CD14-positive monocyte (primary cell): ENCODE measurements at regions not wholly inside any gene's neighbourhood (a gene's known extent, or its start where the extent isn't known, plus 50 kb on each side); places are given as distances from the start of the nearest gene placed in this dataset.

Experiments
- DNase-seq, 3 donors: peaks; one replicate each; pipeline ENCODE4 v3.0.0-alpha.2; 2011 to 2022
- H2AFZ ChIP-seq: 2 replicates; pipeline ENCODE4 v1.6.0; 2012; ENCODE audit warnings: mild to moderate bottlenecking, low read depth, low read length, inconsistent platforms; ENCODE audit not compliant: insufficient read depth, poor library complexity, severe bottlenecking
- H3K27ac ChIP-seq, 2 donors: 1 replicate in 1 of 2; 2 replicates in 1 of 2; pipeline ENCODE4 v1.5.1; 2012 to 2013; ENCODE audit warnings: low read length in 2 of 2, control low read depth in 1 of 2, inconsistent platforms in 1 of 2, low read depth in 1 of 2, mild to moderate bottlenecking in 1 of 2
- H3K27me3 ChIP-seq, 2 donors: one replicate each; pipeline versions ENCODE4 v1.6.0 to v1.6.1; 2011 to 2013; ENCODE audit warnings: low read length in 2 of 2; ENCODE audit not compliant: control insufficient read depth in 2 of 2, insufficient read depth in 2 of 2
- H3K36me3 ChIP-seq, 2 donors: replicated peaks in 1 of 2; 1 replicate in 1 of 2; 2 replicates in 1 of 2; pipeline versions ENCODE4 v1.5.1 to v1.6.1; 2012 to 2013; ENCODE audit warnings: low read length in 2 of 2, control low read depth in 1 of 2, inconsistent platforms in 1 of 2, mild to moderate bottlenecking in 1 of 2; ENCODE audit not compliant: insufficient read depth in 2 of 2, control insufficient read depth in 1 of 2
- H3K4me1 ChIP-seq, 2 donors: 1 replicate in 1 of 2; 2 replicates in 1 of 2; pipeline versions ENCODE4 v1.5.1 to v1.6.1; 2012 to 2013; ENCODE audit warnings: low read length in 2 of 2, control low read depth in 1 of 2, inconsistent platforms in 1 of 2, mild to moderate bottlenecking in 1 of 2, moderate library complexity in 1 of 2; ENCODE audit not compliant: insufficient read depth in 2 of 2, control insufficient read depth in 1 of 2
- H3K4me2 ChIP-seq: replicated peaks from 2 replicates; pipeline ENCODE3; 2012; ENCODE audit warnings: low read length, moderate library complexity, mild to moderate bottlenecking; ENCODE audit not compliant: poor library complexity, severe bottlenecking; ENCODE audit errors: extremely low read depth
- H3K4me3 ChIP-seq, 3 experiments: fragments of 200-600 bp in 1 of 3; sonication (generic) in 1 of 3; replicated peaks in 1 of 3; 1 replicate in 2 of 3; 2 replicates in 1 of 3; pipeline ENCODE4 v1.5.1; 2011 to 2013; ENCODE audit warnings: low read length in 3 of 3, mild to moderate bottlenecking in 3 of 3, control low read depth in 2 of 3, low read depth in 2 of 3, inconsistent platforms in 1 of 3, moderate library complexity in 1 of 3
- H3K79me2 ChIP-seq: 2 replicates; pipeline ENCODE4 v1.6.0; 2012; ENCODE audit warnings: mild to moderate bottlenecking, control low read depth, inconsistent platforms, low read length, moderate library complexity; ENCODE audit not compliant: insufficient read depth
- H3K9ac ChIP-seq: 2 replicates; pipeline ENCODE4 v1.6.0; 2017; ENCODE audit warnings: low read length, mild to moderate bottlenecking; ENCODE audit not compliant: insufficient read depth, poor library complexity, severe bottlenecking
- H3K9me3 ChIP-seq, 2 donors: replicated peaks in 1 of 2; 1 replicate in 1 of 2; 2 replicates in 1 of 2; pipeline versions ENCODE4 v1.5.1 to v1.6.1; 2012 to 2013; ENCODE audit warnings: low read length in 2 of 2, control low read depth in 1 of 2; ENCODE audit not compliant: control insufficient read depth in 1 of 2, insufficient read depth in 1 of 2
- H4K20me1 ChIP-seq: 2 replicates; pipeline ENCODE4 v1.6.0; 2012; ENCODE audit warnings: mild to moderate bottlenecking, low read length, control low read depth, moderate library complexity; ENCODE audit not compliant: insufficient read depth
- H3K27ac Mint-ChIP-seq, 7 donors: one replicate each; pipeline ENCODE4 v1.8.0; 2020; ENCODE audit warnings: mild to moderate bottlenecking in 7 of 7, mixed read lengths in 7 of 7, moderate library complexity in 6 of 7, inconsistent platforms in 2 of 7
- H3K27me3 Mint-ChIP-seq, 3 donors: one replicate each; pipeline ENCODE4 v1.8.0; 2021 to 2022; ENCODE audit warnings: low read depth in 3 of 3, mild to moderate bottlenecking in 3 of 3, mixed read lengths in 3 of 3, moderate library complexity in 3 of 3, inconsistent platforms in 1 of 3
- H3K36me3 Mint-ChIP-seq, 2 donors: one replicate each; pipeline ENCODE4 v1.8.0; 2020; ENCODE audit warnings: mixed read lengths in 2 of 2, inconsistent platforms in 1 of 2, mild to moderate bottlenecking in 1 of 2
- H3K4me1 Mint-ChIP-seq: one replicate; pipeline ENCODE4 v1.8.0; 2020; ENCODE audit warnings: mild to moderate bottlenecking, mixed read lengths
- H3K4me3 Mint-ChIP-seq, 2 donors: one replicate each; pipeline ENCODE4 v1.8.0; 2020; ENCODE audit warnings: mild to moderate bottlenecking in 2 of 2, mixed read lengths in 2 of 2, moderate library complexity in 1 of 2
- H3K9me3 Mint-ChIP-seq, 7 donors: one replicate each; pipeline ENCODE4 v1.8.0; 2020 to 2022; ENCODE audit warnings: mixed read lengths in 7 of 7, mild to moderate bottlenecking in 6 of 7, moderate library complexity in 6 of 7, inconsistent platforms in 2 of 7
- CTCF ChIP-seq: fragments of 200-600 bp; IDR thresholded peaks from one replicate; pipeline ENCODE4 v1.8.0; 2022; ENCODE audit warnings: antibody characterized with exemption, mild to moderate bottlenecking
- WGBS: methylation state at CpG from one replicate; pipeline ENCODE4 v1.1.5; 2013; ENCODE audit warnings: missing lambda C conversion rate; ENCODE audit not compliant: insufficient coverage; 5-methylcytosine and 5-hydroxymethylcytosine counted together
- intact Hi-C, 2 donors: fragments of 100-400 bp; cut with micrococcal nuclease; formaldehyde crosslinking; loops; one replicate each; pipeline versions ENCODE4 v1.15.0 to v1.15.1; 2023

DNA sequence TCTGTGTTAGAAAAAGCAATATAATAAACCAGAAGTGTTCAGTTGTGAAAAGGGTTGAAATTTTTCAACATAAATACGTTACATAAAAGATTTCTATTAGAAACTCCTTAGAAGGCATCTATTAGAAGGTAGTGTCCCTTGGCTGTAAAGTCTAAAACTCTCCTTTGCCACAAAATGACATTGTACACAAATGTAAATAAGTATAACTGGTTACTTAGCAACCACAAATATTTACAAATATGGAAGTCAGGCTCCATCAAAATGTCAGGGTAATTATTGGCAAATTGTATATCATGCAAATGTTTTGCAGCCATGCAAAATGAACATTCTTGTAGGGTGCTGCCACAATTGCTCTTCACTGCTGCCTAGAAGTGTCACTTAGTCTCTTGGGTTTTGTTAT is 419.1 kb upstream of the CDIN1 start:
- Mint-ChIP-seq H3K27me3 (peaks cover 0 to 2% (median 0%) of the 10 kb centered on the region in 3 donors), H3K4me3 (no peak overlapping the region), H3K36me3 (no peaks in the 10 kb centered on the region), H3K9me3 (peaks cover 3 to 20% (median 15%) of the 10 kb centered on the region in 7 donors), H3K27ac (no peak overlapping the region), H3K4me1 (no peaks in the 10 kb centered on the region)
- no peak overlapping the region for H3K27ac ChIP-seq
- no peaks in the 10 kb centered on the region for H3K79me2 ChIP-seq
- H3K36me3 ChIP-seq: no peaks in the 10 kb centered on the region
- H4K20me1 ChIP-seq: no peaks in the 10 kb centered on the region
- no peak for DNase-seq
- no peak for TF ChIP-seq CTCF
- H3K9ac ChIP-seq: no peak overlapping the region
- peaks cover 2 to 11% of the 10 kb centered on the region in 2 donors for H3K9me3 ChIP-seq
- no peaks in the 10 kb centered on the region for H3K27me3 ChIP-seq
- H2AFZ ChIP-seq: no peak overlapping the region
- no CpG with 5 or more reads among the region's 1 CpG for WGBS
- intact Hi-C loops: no loop called here
- H3K4me1 ChIP-seq: no peaks in the 10 kb centered on the region
- H3K4me3 ChIP-seq: no peak overlapping the region
- no peak overlapping the region for H3K4me2 ChIP-seq

GRCh38 chr15:36161108-36161507 is 418.3 kb upstream of the CDIN1 start:
- TF ChIP-seq CTCF: no peak
- Mint-ChIP-seq H3K4me3 (no peak overlapping the region), H3K27ac (no peak overlapping the region), H3K9me3 (peaks cover 2 to 20% (median 12%) of the 10 kb centered on the region in 7 donors), H3K4me1 (no peaks in the 10 kb centered on the region), H3K36me3 (no peaks in the 10 kb centered on the region), H3K27me3 (peaks cover 0 to 2% (median 0%) of the 10 kb centered on the region in 3 donors)
- Histone ChIP-seq H3K9me3 (peaks cover 0 to 11% of the 10 kb centered on the region in 2 donors), H3K4me3 (no peak overlapping the region), H4K20me1 (no peaks in the 10 kb centered on the region), H3K36me3 (no peaks in the 10 kb centered on the region), H3K9ac (no peak overlapping the region), H3K4me1 (no peaks in the 10 kb centered on the region), H3K79me2 (no peaks in the 10 kb centered on the region), H2AFZ (no peak overlapping the region), H3K27ac (no peak overlapping the region), H3K27me3 (no peaks in the 10 kb centered on the region), H3K4me2 (no peak overlapping the region)
- intact Hi-C loops: no loop called here
- no peak for DNase-seq
